Skeletal muscle tissue (tissue), 3 donors: ENCODE measurements at regions not wholly inside any gene's neighbourhood (a gene's known extent, or its start where the extent isn't known, plus 50 kb on each side); places are given as distances from the start of the nearest gene placed in this dataset.
A peak's percentile ranks its signal among the peaks of the same experiment; 100 is the strongest.

ENCODE experiments used
- H3K27ac ChIP-seq: one replicate; pipeline ENCODE4 v1.7.0; 2013; ENCODE audit warnings: mild to moderate bottlenecking, low read depth, low read length, inconsistent platforms
- H3K27me3 ChIP-seq, 3 donors: one replicate each; pipeline ENCODE4 v1.7.0; 2013; ENCODE audit warnings: low read length in 3 of 3; ENCODE audit not compliant: control insufficient read depth in 3 of 3, insufficient read depth in 3 of 3
- H3K36me3 ChIP-seq, 3 donors: one replicate each; pipeline ENCODE4 v1.7.0; 2013; ENCODE audit warnings: low read length in 3 of 3; ENCODE audit not compliant: control insufficient read depth in 3 of 3, insufficient read depth in 3 of 3
- H3K4me1 ChIP-seq, 3 donors: one replicate each; pipeline ENCODE4 v1.7.0; 2013; ENCODE audit warnings: low read length in 3 of 3, mild to moderate bottlenecking in 3 of 3; ENCODE audit not compliant: control insufficient read depth in 3 of 3, insufficient read depth in 3 of 3
- H3K4me3 ChIP-seq, 3 donors: one replicate each; pipeline ENCODE4 v1.7.0; 2013; ENCODE audit warnings: low read length in 3 of 3
- H3K9ac ChIP-seq, 3 donors: one replicate each; pipeline ENCODE4 v1.7.0; 2013; ENCODE audit warnings: low read length in 3 of 3, mild to moderate bottlenecking in 3 of 3, moderate library complexity in 2 of 3, low read depth in 1 of 3
- H3K9me3 ChIP-seq, 3 donors: one replicate each; pipeline ENCODE4 v1.7.0; 2013; ENCODE audit warnings: low read length in 3 of 3; ENCODE audit not compliant: control insufficient read depth in 3 of 3
- donor health status: Osteomylitis.

- Histone ChIP-seq H3K27me3 (no peaks in the 10 kb centered on the region), H3K36me3 (no peaks in the 10 kb centered on the region), H3K4me1 (peaks cover 34 to 48% (median 43%) of the 10 kb centered on the region in 3 donors), H3K27ac (peak overlapping the region; percentile 70), H3K4me3 (no peak overlapping the region), H3K9me3 (no peaks in the 10 kb centered on the region), H3K9ac (no peak overlapping the region)
These were observed 116.0 kb upstream of the GALNT15 start for GRCh38 chr3:16058521-16058920.

DNA sequence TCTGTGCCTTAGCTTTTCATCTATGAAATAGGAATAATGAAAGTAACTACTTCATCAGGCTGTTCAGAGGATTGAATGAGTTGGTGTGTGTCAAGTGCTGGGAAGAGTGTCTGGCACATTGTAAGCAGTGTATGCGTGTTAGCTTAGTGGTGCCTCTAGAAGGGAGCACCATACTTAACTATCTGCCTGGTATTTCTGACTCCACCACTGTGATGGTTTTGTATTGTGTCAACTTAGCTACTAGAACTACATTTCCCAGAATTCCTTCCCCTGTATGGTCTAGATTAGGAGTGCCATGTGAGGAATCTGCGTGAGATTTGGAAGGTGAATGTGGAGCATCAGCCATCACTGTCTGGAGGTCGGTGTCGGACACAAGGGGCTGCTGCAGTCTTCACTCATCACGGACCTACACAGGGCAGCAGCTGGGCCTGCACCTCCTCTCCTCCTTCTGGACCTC lies 115.4 kb upstream of the GALNT15 start:
- Histone ChIP-seq H3K4me3 (no peak overlapping the region), H3K27ac (peak overlapping the region; percentile 70), H3K27me3 (no peaks in the 10 kb centered on the region), H3K36me3 (no peaks in the 10 kb centered on the region), H3K9me3 (no peaks in the 10 kb centered on the region), H3K4me1 (peaks cover 34 to 43% (median 42%) of the 10 kb centered on the region in 3 donors), H3K9ac (no peak overlapping the region)

DNA sequence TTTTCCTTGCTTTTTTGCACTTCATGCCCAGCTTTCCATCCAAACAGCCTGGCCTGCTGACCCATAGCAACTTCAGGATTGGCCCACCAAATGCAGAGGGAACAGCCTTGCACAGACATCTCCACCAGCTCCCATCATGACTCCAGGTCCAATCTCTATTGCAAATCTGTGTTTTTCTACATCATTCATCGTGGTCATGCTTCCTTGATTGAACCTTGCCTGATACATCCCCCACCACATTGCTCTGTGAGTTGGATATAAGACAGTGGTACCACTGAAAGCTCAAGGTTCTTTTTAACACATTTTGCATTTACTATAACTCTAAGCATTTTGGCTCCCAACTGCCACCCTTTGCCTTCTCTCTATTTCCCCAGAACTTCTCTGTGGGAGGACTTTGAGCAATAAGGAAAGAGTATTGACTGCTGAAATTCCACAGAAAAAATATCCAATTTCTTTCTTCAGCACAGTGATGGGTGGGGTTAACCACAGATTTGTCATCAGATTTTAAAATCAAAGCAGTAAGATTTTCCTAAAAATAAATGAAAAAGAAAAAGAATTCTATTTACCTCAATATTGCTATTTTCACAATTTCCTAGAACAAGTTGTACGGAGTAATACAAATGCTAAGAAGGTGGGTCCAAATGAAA lies 114.6 kb upstream of the GALNT15 start:
- H3K27me3 ChIP-seq = no peaks in the 10 kb centered on the region
- H3K4me1 ChIP-seq = peaks cover 33 to 42% (median 42%) of the 10 kb centered on the region in 3 donors
- no peaks in the 10 kb centered on the region for H3K9me3 ChIP-seq
- no peak overlapping the region for H3K9ac ChIP-seq
- H3K36me3 ChIP-seq = no peaks in the 10 kb centered on the region
- peak overlapping the region; percentile 70 for H3K27ac ChIP-seq
- H3K4me3 ChIP-seq = peak overlapping the region in 1 of 3 donors; percentile 3

GRCh38 chr3:16060358-16060852 lies 114.1 kb upstream of the GALNT15 start:
- H3K9ac ChIP-seq = peak overlapping the region in 1 of 3 donors; percentile 48
- no peaks in the 10 kb centered on the region for H3K9me3 ChIP-seq
- peak overlapping the region in 2 of 3 donors; percentile 17 to 19 for H3K4me3 ChIP-seq
- H3K36me3 ChIP-seq = no peaks in the 10 kb centered on the region
- H3K4me1 ChIP-seq = peaks cover 32 to 43% (median 41%) of the 10 kb centered on the region in 3 donors
- peak overlapping the region; percentile 70 for H3K27ac ChIP-seq
- H3K27me3 ChIP-seq = no peaks in the 10 kb centered on the region

DNA sequence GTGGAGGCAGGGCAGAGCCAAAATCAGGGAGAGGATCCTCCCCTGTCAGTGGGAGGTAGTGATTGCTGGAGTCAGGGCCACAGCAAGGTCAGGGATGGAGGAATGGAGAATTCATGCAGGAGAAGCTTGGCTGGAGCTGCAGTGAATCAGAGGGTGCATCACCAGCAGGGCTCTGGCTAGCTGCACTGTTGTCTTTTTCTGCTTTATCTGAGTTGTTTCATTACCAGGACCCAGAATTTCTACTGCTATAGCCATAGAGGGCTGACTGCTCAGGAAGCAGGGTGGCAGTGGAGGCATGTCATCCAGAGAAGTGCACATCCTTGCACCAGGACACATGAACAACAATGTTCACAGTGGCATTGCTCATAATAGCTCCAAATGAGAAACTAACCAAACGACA lies 113.5 kb upstream of the GALNT15 start:
- Histone ChIP-seq H3K36me3 (no peaks in the 10 kb centered on the region), H3K4me3 (no peak overlapping the region), H3K27me3 (no peaks in the 10 kb centered on the region), H3K9me3 (no peaks in the 10 kb centered on the region), H3K4me1 (peaks cover 28 to 38% (median 37%) of the 10 kb centered on the region in 3 donors), H3K9ac (no peak overlapping the region), H3K27ac (peak overlapping the region; percentile 70)

DNA sequence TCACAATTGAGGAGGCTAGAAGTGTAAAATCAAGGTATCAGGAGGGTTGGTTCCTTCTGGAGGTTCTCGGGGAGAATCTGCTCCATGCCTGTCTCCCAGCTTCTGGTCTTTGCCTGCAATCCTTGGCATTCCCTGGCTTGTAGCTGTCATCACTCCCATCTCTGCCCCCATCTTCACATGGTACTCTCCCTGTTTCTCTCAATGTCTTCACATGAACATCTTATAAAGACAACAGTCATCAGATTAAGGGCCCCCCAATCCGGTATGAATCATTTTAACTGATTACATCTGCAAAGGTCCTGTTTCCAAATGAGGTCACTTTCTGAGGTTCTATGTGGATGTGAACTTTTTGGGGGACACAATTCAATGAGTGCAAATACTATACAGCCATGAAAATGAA lies 113.0 kb upstream of the GALNT15 start:
- no peak overlapping the region for H3K9ac ChIP-seq

GRCh38 chr3:16063603-16064002 lies 110.9 kb upstream of the GALNT15 start:
- Histone ChIP-seq H3K9me3 (no peaks in the 10 kb centered on the region), H3K27ac (no peak overlapping the region), H3K36me3 (peaks cover 0 to 2% (median 0%) of the 10 kb centered on the region in 3 donors), H3K4me3 (no peak overlapping the region), H3K27me3 (no peaks in the 10 kb centered on the region), H3K9ac (no peak overlapping the region), H3K4me1 (peaks cover 25 to 33% (median 33%) of the 10 kb centered on the region in 3 donors)

More for the DNA sequence above, 113.0 kb upstream of the GALNT15 start:
- H3K27me3 ChIP-seq = no peaks in the 10 kb centered on the region
- H3K4me3 ChIP-seq = no peak overlapping the region
- no peaks in the 10 kb centered on the region for H3K36me3 ChIP-seq
- H3K4me1 ChIP-seq = peaks cover 25 to 33% (median 33%) of the 10 kb centered on the region in 3 donors
- H3K9me3 ChIP-seq = no peaks in the 10 kb centered on the region
- no peak overlapping the region for H3K27ac ChIP-seq

DNA sequence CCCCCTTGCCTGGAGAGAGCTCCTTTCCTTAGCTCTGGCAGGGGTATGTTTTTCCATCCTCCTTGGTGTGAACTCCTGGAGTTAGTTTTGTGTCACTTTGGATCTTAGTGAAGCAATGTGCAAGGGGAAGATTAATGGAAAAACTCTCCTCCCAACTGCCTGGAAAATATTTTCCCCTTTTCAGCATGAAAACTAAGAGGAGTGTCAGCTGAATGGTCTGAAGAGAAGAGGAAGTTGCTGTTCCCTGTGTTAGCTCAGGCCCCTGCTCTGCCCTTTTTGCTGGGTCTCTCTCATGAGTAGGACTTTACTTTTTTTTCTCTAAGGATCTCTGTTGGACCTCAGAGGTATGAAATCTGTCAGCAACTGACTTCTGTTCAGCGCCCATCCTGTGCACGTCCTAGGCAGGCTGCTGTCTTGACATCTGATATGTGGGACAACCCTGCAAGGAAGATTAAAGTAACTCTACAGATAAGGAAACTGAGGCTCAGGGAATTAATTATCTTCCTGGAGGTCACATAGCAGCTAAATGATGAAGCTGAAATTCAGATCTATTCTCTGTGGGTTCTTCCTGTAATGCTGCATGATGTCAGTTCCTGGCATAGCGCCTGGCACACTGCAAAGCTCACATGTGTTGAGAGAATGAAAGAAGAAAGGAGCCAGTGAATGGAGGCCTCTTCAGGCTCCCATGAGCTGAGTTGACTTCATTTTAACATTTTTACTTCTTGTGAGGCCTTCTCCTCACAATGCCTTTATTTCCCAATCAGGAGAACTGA lies 109.7 kb upstream of the GALNT15 start:
- Histone ChIP-seq H3K36me3 (peaks cover 0 to 2% (median 0%) of the 10 kb centered on the region in 3 donors), H3K4me3 (no peak overlapping the region), H3K4me1 (peaks cover 18 to 26% (median 22%) of the 10 kb centered on the region in 3 donors), H3K9ac (peak overlapping the region in 1 of 3 donors; percentile 25), H3K27me3 (no peaks in the 10 kb centered on the region), H3K27ac (peak overlapping the region; percentile 61), H3K9me3 (no peaks in the 10 kb centered on the region)

DNA sequence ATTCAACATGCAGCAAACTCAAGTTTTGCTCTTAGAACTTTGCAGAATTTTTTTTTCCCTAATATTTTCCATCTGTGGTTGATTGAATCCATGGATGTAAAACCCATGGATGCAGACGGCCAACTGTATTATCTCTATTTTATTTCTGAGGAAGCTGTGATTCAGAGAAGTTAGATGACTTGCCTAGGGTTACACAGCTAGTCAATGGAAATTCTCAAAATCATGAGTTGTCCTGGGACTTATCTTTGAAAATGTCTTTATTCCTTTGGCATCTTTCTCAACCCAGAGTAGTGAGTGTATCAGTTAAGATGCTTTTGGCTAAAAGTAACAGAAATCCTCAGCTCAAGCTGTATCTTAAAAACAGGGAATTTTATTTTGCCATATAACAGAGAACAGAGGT lies 107.9 kb upstream of the GALNT15 start:
- no peak overlapping the region for H3K9ac ChIP-seq
- H3K27ac ChIP-seq = no peak overlapping the region
- H3K36me3 ChIP-seq = peaks cover 0 to 2% (median 2%) of the 10 kb centered on the region in 3 donors
- H3K9me3 ChIP-seq = no peaks in the 10 kb centered on the region
- H3K4me3 ChIP-seq = no peak overlapping the region
- no peaks in the 10 kb centered on the region for H3K27me3 ChIP-seq
- peaks cover 11 to 15% (median 12%) of the 10 kb centered on the region in 3 donors for H3K4me1 ChIP-seq

GRCh38 chr3:16066975-16067374 lies 107.5 kb upstream of the GALNT15 start:
- Histone ChIP-seq H3K4me3 (no peak overlapping the region), H3K27me3 (no peaks in the 10 kb centered on the region), H3K27ac (no peak overlapping the region), H3K4me1 (peaks cover 11 to 15% (median 12%) of the 10 kb centered on the region in 3 donors), H3K9ac (no peak overlapping the region), H3K9me3 (no peaks in the 10 kb centered on the region), H3K36me3 (peaks cover 0 to 2% (median 2%) of the 10 kb centered on the region in 3 donors)
